ENCODE measurements at regions not wholly inside any gene's neighbourhood (a gene's known extent, or its start where the extent isn't known, plus 50 kb on each side); places are given as distances from the start of the nearest gene placed in this dataset.

DNA sequence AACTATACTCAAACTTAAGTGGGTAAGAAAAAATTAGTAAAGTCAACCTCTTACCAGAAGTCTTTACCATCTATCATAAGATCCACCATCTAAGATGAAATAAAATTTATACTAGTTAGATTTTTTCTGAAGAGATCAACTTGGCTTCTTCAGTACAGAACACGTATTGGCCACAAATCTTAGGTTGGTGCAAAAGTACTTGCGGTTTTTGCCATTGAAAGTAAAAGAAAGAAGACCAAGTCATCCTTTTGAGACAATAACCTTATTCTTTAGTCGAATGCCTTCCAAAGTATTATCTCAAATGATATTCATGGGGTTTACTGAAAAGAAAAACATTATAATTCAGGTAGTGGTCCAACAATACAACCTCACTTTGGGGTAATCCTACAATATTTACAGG lies 292.6 kb upstream of the PTCHD4 start:
- intact Hi-C loops (cut with DNase I; ENCODE audit: low total_unique reads) (no loop called here), in situ Hi-C loops (cut with MboI; ENCODE audit: low pct_ligation_motif_present in 1 of 4, low pct_unique_long_range_greater_than_20kb in 1 of 4, low sequenced_read_pairs in 3 of 4) (no loop called here)
- Histone ChIP-seq H3K36me3 (no peaks in the 10 kb centered on the region), H3K27me3 (no peaks in the 10 kb centered on the region), H3K4me3 (no peak overlapping the region), H3K4me1 (no peaks in the 10 kb centered on the region), H3K27ac (no peak overlapping the region), H3K9me3 (peaks cover 0 to 12% of the 10 kb centered on the region in 2 donors)
- WGBS, 2 donors (ENCODE audit: low coverage in 1 of 2) = 81 to 82% methylated on average over 3 of the region's 3 CpGs
- TF ChIP-seq POLR2AphosphoS5 (IDR thresholded peaks at IDR 0.05) = no peak
- no peak for DNase-seq

DNA sequence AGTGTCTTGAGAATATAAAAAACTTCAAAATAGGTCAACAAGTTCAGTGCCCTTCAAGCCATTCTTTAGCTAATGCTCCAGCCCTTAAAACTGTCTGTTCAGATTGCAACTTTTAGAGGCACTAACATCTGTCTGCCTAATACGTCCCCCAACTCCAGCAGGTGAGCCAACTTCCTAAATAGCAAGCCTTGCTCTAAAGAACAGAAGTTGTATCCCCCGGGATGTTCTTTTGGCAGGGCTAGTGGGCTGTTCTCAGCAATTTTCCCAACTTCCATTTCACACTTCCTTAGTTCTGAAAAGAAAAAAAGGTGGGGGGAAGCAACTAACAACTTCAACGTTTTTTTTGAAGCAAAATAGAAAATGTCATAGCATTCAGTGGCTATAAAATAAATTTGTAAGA lies 290.0 kb upstream of the PTCHD4 start:
- intact Hi-C loops (cut with DNase I; ENCODE audit: low total_unique reads) = no loop called here
- TF ChIP-seq POLR2AphosphoS5 (IDR thresholded peaks at IDR 0.05) = no peak
- TF ChIP-seq POLR2A (IDR thresholded peaks at IDR 0.05) = no peak
- TF ChIP-seq EP300 (IDR thresholded peaks at IDR 0.05; ENCODE audit: low read depth) = no peak
- no peak for DNase-seq
- Histone ChIP-seq H3K27ac (no peak overlapping the region), H3K36me3 (no peaks in the 10 kb centered on the region), H3K9me3 (peaks cover 0 to 12% of the 10 kb centered on the region in 2 donors), H3K4me3 (no peak overlapping the region), H3K4me1 (no peaks in the 10 kb centered on the region), H3K27me3 (no peaks in the 10 kb centered on the region)
- 54 to 68% methylated on average over 3 of the region's 3 CpGs for WGBS, 2 donors (ENCODE audit: low coverage in 1 of 2)
- in situ Hi-C loops (cut with MboI; ENCODE audit: low pct_ligation_motif_present in 1 of 4, low pct_unique_long_range_greater_than_20kb in 1 of 4, low sequenced_read_pairs in 3 of 4) = no loop called here

DNA sequence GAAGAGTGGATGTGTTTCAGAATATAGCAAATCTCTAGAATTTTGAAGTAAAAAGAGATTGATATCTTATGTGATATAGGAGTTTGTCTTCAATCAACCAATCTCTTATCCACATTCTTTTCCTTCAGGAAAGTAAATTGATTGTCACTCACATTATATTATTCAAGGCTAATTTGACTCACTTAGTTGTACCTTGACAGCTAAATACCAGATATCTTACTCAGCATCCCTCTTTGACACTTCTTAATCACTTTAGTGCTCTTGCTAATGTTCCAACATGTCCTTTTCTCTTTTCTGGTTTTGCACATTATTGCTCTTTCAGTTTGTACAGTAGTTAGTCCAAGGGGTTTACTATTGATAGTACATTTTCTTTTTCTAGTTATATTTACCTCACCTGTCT lies 286.9 kb upstream of the PTCHD4 start:
- Histone ChIP-seq H3K4me3 (no peak overlapping the region), H3K27me3 (no peaks in the 10 kb centered on the region), H3K27ac (no peak overlapping the region), H3K4me1 (no peaks in the 10 kb centered on the region), H3K9me3 (no peaks in the 10 kb centered on the region), H3K36me3 (no peaks in the 10 kb centered on the region)
- in situ Hi-C loops (cut with MboI; ENCODE audit: low pct_ligation_motif_present in 1 of 4, low pct_unique_long_range_greater_than_20kb in 1 of 4, low sequenced_read_pairs in 3 of 4) (no loop called here), intact Hi-C loops (cut with DNase I; ENCODE audit: low total_unique reads) (no loop called here)
- no peak for DNase-seq
- TF ChIP-seq POLR2A (IDR thresholded peaks at IDR 0.05) = no peak
- TF ChIP-seq EP300 (IDR thresholded peaks at IDR 0.05; ENCODE audit: low read depth) = no peak
- no peak for TF ChIP-seq POLR2AphosphoS5 (IDR thresholded peaks at IDR 0.05)
- TF ChIP-seq, protein P1, sequence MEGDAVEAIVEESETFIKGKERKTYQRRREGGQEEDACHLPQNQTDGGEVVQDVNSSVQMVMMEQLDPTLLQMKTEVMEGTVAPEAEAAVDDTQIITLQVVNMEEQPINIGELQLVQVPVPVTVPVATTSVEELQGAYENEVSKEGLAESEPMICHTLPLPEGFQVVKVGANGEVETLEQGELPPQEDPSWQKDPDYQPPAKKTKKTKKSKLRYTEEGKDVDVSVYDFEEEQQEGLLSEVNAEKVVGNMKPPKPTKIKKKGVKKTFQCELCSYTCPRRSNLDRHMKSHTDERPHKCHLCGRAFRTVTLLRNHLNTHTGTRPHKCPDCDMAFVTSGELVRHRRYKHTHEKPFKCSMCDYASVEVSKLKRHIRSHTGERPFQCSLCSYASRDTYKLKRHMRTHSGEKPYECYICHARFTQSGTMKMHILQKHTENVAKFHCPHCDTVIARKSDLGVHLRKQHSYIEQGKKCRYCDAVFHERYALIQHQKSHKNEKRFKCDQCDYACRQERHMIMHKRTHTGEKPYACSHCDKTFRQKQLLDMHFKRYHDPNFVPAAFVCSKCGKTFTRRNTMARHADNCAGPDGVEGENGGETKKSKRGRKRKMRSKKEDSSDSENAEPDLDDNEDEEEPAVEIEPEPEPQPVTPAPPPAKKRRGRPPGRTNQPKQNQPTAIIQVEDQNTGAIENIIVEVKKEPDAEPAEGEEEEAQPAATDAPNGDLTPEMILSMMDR (IDR thresholded peaks at IDR 0.05) = no peak

DNA sequence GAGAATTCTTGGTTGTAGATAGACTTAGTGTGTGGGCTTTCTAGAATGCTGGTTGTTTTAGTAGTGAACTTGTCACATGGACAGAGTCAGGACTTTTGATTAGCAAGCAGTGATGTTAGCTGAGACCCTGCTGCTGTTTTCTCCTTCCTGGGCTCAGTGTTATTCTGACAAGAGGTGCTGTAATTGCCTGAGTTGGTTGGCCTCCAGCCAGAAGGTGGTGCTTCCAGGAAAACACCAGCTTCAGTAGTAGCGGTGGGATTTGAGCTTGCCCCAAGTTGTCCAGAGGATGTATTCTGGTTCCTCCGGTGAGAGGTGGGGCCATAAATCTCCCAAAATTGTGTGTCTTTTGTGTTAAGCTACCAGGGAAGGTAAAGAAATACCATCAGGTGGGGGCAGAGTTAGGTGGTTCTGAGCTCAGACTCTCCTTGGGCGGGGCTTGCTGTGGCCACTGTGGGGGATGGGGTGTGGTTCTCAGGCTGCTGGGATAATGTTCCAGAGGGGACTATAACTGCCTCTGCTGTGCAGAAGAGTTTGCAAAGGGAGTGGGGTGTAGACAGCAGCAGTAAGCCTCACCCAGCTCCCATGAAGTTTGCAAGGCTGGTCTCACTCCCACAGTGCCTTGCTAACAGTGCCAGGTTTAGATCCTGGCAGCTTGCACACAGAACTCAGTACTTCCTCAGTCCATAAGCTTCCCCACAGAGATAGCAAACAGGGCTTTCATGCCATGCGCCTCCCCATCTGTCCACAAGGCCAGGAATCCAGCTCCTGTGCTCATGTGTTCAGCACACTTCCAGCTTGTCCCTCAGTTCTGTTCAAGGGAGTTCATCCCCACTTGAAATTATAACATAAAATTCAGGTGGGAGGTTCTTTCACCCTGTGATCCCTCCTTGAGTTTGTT lies 278.4 kb upstream of the PTCHD4 start:
- no peak overlapping the region for H3K4me3 ChIP-seq
- H3K4me1 ChIP-seq = peaks cover 0 to 6% (median 0%) of the 10 kb centered on the region in 4 donors
- intact Hi-C loops (cut with DNase I; ENCODE audit: low total_unique reads) = no loop called here
- DNase-seq = peak; percentile 55
- in situ Hi-C loops (cut with MboI; ENCODE audit: low pct_ligation_motif_present in 1 of 4, low pct_unique_long_range_greater_than_20kb in 1 of 4, low sequenced_read_pairs in 3 of 4) = no loop called here
- no peaks in the 10 kb centered on the region for H3K9me3 ChIP-seq
- no peaks in the 10 kb centered on the region for H3K36me3 ChIP-seq
- TF ChIP-seq, protein P1 (IDR thresholded peaks at IDR 0.05) = no peak
- no peaks in the 10 kb centered on the region for H3K27me3 ChIP-seq
- 44% methylated on average over 4 of the region's 4 CpGs; no CpG with 5 or more reads in 1 of the 2 donors for WGBS, 2 donors (ENCODE audit: low coverage in 1 of 2)
- peak overlapping the region in 1 of 4 donors; percentile 41 for H3K27ac ChIP-seq

DNA sequence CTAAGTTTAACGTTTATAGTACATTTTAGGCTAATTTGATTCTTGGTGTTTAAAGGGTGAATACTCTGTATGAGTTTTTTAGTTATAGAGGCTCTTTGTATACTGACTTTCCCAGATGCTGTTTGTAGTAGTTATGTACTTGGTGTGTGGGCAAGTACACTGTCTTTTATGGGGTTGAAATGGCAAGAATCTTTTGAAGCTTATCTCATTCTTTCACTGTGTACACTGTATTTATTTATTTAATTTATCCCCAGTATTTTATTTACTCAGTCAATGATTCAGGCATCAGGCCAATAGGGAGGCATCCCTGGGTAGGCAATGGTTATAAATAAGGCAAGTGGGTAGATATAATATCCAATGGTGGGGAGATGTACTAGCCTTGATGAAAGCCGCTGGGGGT lies 277.0 kb upstream of the PTCHD4 start:
- DNase-seq = no peak
- Histone ChIP-seq H3K9me3 (no peaks in the 10 kb centered on the region), H3K36me3 (no peaks in the 10 kb centered on the region), H3K4me1 (peaks cover 0 to 6% (median 0%) of the 10 kb centered on the region in 4 donors), H3K4me3 (no peak overlapping the region), H3K27me3 (no peaks in the 10 kb centered on the region), H3K27ac (no peak overlapping the region)
- WGBS, 2 donors (ENCODE audit: low coverage in 1 of 2) = 46 to 65% methylated on average over 2 of the region's 2 CpGs
- in situ Hi-C loops (cut with MboI; ENCODE audit: low pct_ligation_motif_present in 1 of 4, low pct_unique_long_range_greater_than_20kb in 1 of 4, low sequenced_read_pairs in 3 of 4) = no loop called here
- TF ChIP-seq POLR2AphosphoS5 (IDR thresholded peaks at IDR 0.05) (no peak), POLR2A (IDR thresholded peaks at IDR 0.05) (no peak), EP300 (IDR thresholded peaks at IDR 0.05; ENCODE audit: low read depth) (no peak)
- TF ChIP-seq, protein P1 (IDR thresholded peaks at IDR 0.05) = no peak
- intact Hi-C loops (cut with DNase I; ENCODE audit: low total_unique reads) = no loop called here
